A549 (cell line): ENCODE measurements at regions not wholly inside any gene's neighbourhood (a gene's known extent, or its start where the extent isn't known, plus 50 kb on each side); places are given as distances from the start of the nearest gene placed in this dataset.

Experiments
- ATAC-seq, 2 experiments: fragments of 200-7000 bp in 1 of 2; fragments of >200 bp in 1 of 2; cut with Nextera tagmentation in 1 of 2; cut with Tn5 transposase in 1 of 2; 3 replicates each; pipeline versions ENCODE4 v1.8.0 to v1.9.1; 2018 to 2020; ENCODE audit warnings: mild to moderate bottlenecking in 1 of 2, moderate library complexity in 1 of 2
- CTCF ChIA-PET: fragments of 300-600 bp; sonication (Branson Sonifier 250); formaldehyde crosslinking; extraction: SDS; loops from one replicate; lab custom pipeline; 2021; ENCODE audit warnings: antibody characterized with exemption, inconsistent platforms; lab: Yijun Ruan, JAX
- POLR2A ChIA-PET: fragments of 350-600 bp; formaldehyde crosslinking; extraction: SDS; loops from one replicate; lab custom pipeline; 2021; ENCODE audit warnings: antibody characterized with exemption, inconsistent platforms; lab: Yijun Ruan, JAX
- DNase-seq, 2 experiments: peaks; one replicate each; pipeline versions ENCODE4 v3.0.0 to v3.0.0-alpha.2; 2011 to 2016; ENCODE audit warnings: low read depth in 1 of 2, low spot score in 1 of 2
- FAIRE-seq: peaks from 2 replicates; lab custom pipeline; 2011; peaks lifted over from hg19 to GRCh38; lab: Jason Lieb, UNC
- H3K27ac ChIP-seq, 2 experiments: fragments of >200 bp; sonication (Bioruptor Twin); formaldehyde crosslinking; 3 replicates each; pipeline ENCODE4 v1.5.1; 2016 to 2017
- H3K4me1 ChIP-seq: fragments of >200 bp; sonication (Bioruptor Twin); formaldehyde crosslinking; 3 replicates; pipeline ENCODE4 v1.6.1; 2016
- H3K4me2 ChIP-seq: fragments of >200 bp; sonication (Bioruptor Twin); formaldehyde crosslinking; 3 replicates; pipeline ENCODE4 v1.6.1; 2016
- H3K4me3 ChIP-seq: fragments of >200 bp; sonication (Bioruptor Twin); formaldehyde crosslinking; 3 replicates; pipeline ENCODE4 v1.5.1; 2016
- H3K9me3 ChIP-seq: fragments of >200 bp; sonication (Bioruptor Twin); formaldehyde crosslinking; 3 replicates; pipeline ENCODE4 v1.6.1; 2016
- BCL3 ChIP-seq: fragments of >200 bp; sonication (Bioruptor Twin); formaldehyde crosslinking; IDR thresholded peaks from 3 replicates; pipeline ENCODE4 v1.6.1; 2016
- BHLHE40 ChIP-seq: IDR thresholded peaks from 2 replicates; pipeline ENCODE4 v1.6.1; 2012; ENCODE audit warnings: low read depth, low read length, inconsistent platforms
- CBX2 ChIP-seq: fragments of 200-600 bp; sonication (generic); IDR thresholded peaks from 2 replicates; pipeline ENCODE4 v1.6.1; 2016; ENCODE audit warnings: low read depth, mild to moderate bottlenecking, borderline replicate concordance
- CBX8 ChIP-seq: fragments of 200-600 bp; sonication (generic); IDR thresholded peaks from 2 replicates; pipeline ENCODE4 v1.6.1; 2016
- CEBPB ChIP-seq, 2 experiments: fragments of >200 bp in 1 of 2; sonication (Bioruptor Twin) in 1 of 2; formaldehyde crosslinking in 1 of 2; IDR thresholded peaks; 2 replicates each; pipeline ENCODE4 v1.6.1; 2012 to 2016
- CHD2 ChIP-seq: fragments of 150-350 bp; IDR thresholded peaks from 2 replicates; pipeline ENCODE4 v1.6.1; 2014; ENCODE audit warnings: low read length; ENCODE audit not compliant: partially characterized antibody
- E2F6 ChIP-seq: IDR thresholded peaks from 2 replicates; pipeline ENCODE4 v1.6.1; 2012; ENCODE audit warnings: low read depth, borderline replicate concordance
- EHF ChIP-seq: fragments of 250-450 bp; sonication (Bioruptor Pico); IDR thresholded peaks from 2 replicates; pipeline ENCODE4 v1.5.0; 2020; ENCODE audit warnings: mild to moderate bottlenecking
- EP300 ChIP-seq, 2 experiments: fragments of >200 bp; sonication (Bioruptor Twin); formaldehyde crosslinking; IDR thresholded peaks; 2 replicates in 1 of 2; 3 replicates in 1 of 2; pipeline ENCODE4 v1.6.1; 2016 to 2017
- FOSB ChIP-seq: fragments of 250-450 bp; sonication (Bioruptor Pico); IDR thresholded peaks from 2 replicates; pipeline ENCODE4 v1.5.0; 2020; ENCODE audit warnings: mild to moderate bottlenecking, moderate library complexity
- FOSL2 ChIP-seq, 2 experiments: fragments of 450-650 bp in 1 of 2; fragments of >200 bp in 1 of 2; sonication (Bioruptor Twin) in 1 of 2; formaldehyde crosslinking; IDR thresholded peaks; 2 replicates each; pipeline versions ENCODE4 v1.5.0 to v1.6.1; 2016 to 2020; ENCODE audit warnings: mild to moderate bottlenecking in 1 of 2, moderate library complexity in 1 of 2
- FOXS1 ChIP-seq: fragments of 250-450 bp; sonication (Bioruptor Pico); IDR thresholded peaks from 2 replicates; pipeline ENCODE4 v1.5.0; 2020; ENCODE audit warnings: mild to moderate bottlenecking, moderate library complexity
- GATA3 ChIP-seq: IDR thresholded peaks from 2 replicates; pipeline ENCODE4 v1.6.1; 2012; ENCODE audit warnings: borderline replicate concordance
- HMGXB4 ChIP-seq: fragments of 250-450 bp; sonication (Bioruptor Pico); IDR thresholded peaks from 2 replicates; pipeline ENCODE4 v1.5.0; 2021; ENCODE audit warnings: mild to moderate bottlenecking, moderate library complexity, borderline replicate concordance
- MAFK ChIP-seq: fragments of 450-650 bp; IDR thresholded peaks from 2 replicates; pipeline ENCODE4 v1.6.1; 2014; ENCODE audit not compliant: partially characterized antibody
- NPAS2 ChIP-seq: fragments of 250-450 bp; sonication (Bioruptor Pico); IDR thresholded peaks from 2 replicates; pipeline ENCODE4 v1.8.0; 2022; ENCODE audit warnings: mild to moderate bottlenecking, moderate library complexity, borderline replicate concordance
- REST ChIP-seq: fragments of 200-600 bp; sonication (generic); IDR thresholded peaks from 2 replicates; pipeline ENCODE4 v1.6.1; 2016; ENCODE audit warnings: antibody characterized with exemption, mild to moderate bottlenecking, moderate library complexity
- RNF2 ChIP-seq: fragments of 200-600 bp; sonication (generic); IDR thresholded peaks from 2 replicates; pipeline ENCODE4 v1.6.1; 2016; ENCODE audit warnings: low read depth, mild to moderate bottlenecking, antibody characterized with exemption, moderate library complexity, borderline replicate concordance
- SMC3 ChIP-seq: fragments of >200 bp; sonication (Bioruptor Twin); formaldehyde crosslinking; IDR thresholded peaks from 3 replicates; pipeline ENCODE4 v1.6.1; 2018; ENCODE audit warnings: inconsistent platforms
- ZFP36 ChIP-seq: fragments of 450-650 bp; IDR thresholded peaks from 2 replicates; pipeline ENCODE4 v1.6.1; 2014; ENCODE audit warnings: borderline replicate concordance; ENCODE audit not compliant: partially characterized antibody
- ZSCAN20 ChIP-seq: fragments of 250-450 bp; sonication (Bioruptor Pico); IDR thresholded peaks from 2 replicates; pipeline ENCODE4 v1.8.0; 2022; ENCODE audit warnings: mild to moderate bottlenecking, moderate library complexity
- WGBS: methylation state at CpG from one replicate; pipeline ENCODE4 v1.1.6; 2017; ENCODE audit errors: missing lambda C conversion rate; 5-methylcytosine and 5-hydroxymethylcytosine counted together

GRCh38 chr10:65701168-65701776 lies 1224.6 kb upstream of the LRRTM3 start:
- TF ChIP-seq CBX2: no peak
- no peak for TF ChIP-seq FOSL2 (IDR thresholded peaks at IDR 0.05)
- TF ChIP-seq FOSL2 (CRISPR knock-in tag; IDR thresholded peaks at IDR 0.05): no peak
- no peak for TF ChIP-seq SMC3
- no peak for TF ChIP-seq MAFK
- no peak for TF ChIP-seq CEBPB (IDR thresholded peaks at IDR 0.05)
- TF ChIP-seq BCL3: no peak
- TF ChIP-seq, all 56 proteins: peak for 0
- no peak overlapping the region for H3K4me3 ChIP-seq
- no peaks in the 10 kb centered on the region for H3K4me1 ChIP-seq
- CTCF ChIA-PET: no interaction called here
- H3K27ac ChIP-seq: no peak overlapping the region
- WGBS: 38% methylated on average over 1 of the region's 1 CpG
- H3K9me3 ChIP-seq: no peaks in the 10 kb centered on the region
- DNase-seq (no peak), ATAC-seq (no peak), FAIRE-seq (no peak)
- H3K4me2 ChIP-seq: no peak overlapping the region
- POLR2A ChIA-PET: no interaction called here

GRCh38 chr10:65708057-65708456 lies 1217.8 kb upstream of the LRRTM3 start:
- FAIRE-seq: no peak
- TF ChIP-seq ZSCAN20: no peak
- TF ChIP-seq EHF (CRISPR knock-in tag): no peak
- TF ChIP-seq CBX2: no peak
- TF ChIP-seq EP300 (IDR thresholded peaks at IDR 0.05): no peak
- TF ChIP-seq BHLHE40: no peak
- no peak for TF ChIP-seq FOXS1 (CRISPR knock-in tag)
- TF ChIP-seq GATA3: no peak
- no peak for TF ChIP-seq CBX8
- no peak for TF ChIP-seq HMGXB4 (CRISPR knock-in tag)
- no peak for TF ChIP-seq ZFP36
- TF ChIP-seq NPAS2: no peak
- TF ChIP-seq FOSL2 (IDR thresholded peaks at IDR 0.05): no peak
- no peak for TF ChIP-seq FOSL2 (CRISPR knock-in tag; IDR thresholded peaks at IDR 0.05)
- no peak for TF ChIP-seq E2F6
- TF ChIP-seq REST: no peak
- no peak for TF ChIP-seq FOSB
- no peak for TF ChIP-seq RNF2
- TF ChIP-seq CHD2: no peak
- no peak for ATAC-seq
- Histone ChIP-seq H3K4me1 (no peaks in the 10 kb centered on the region), H3K4me2 (no peak overlapping the region), H3K4me3 (no peak overlapping the region), H3K27ac (no peak overlapping the region), H3K9me3 (no peaks in the 10 kb centered on the region)
- DNase-seq: no peak
- ChIA-PET POLR2A (no interaction called here), CTCF (no interaction called here)
- WGBS: 0% methylated on average over 1 of the region's 1 CpG
